ENCODE measurements at regions not wholly inside any gene's neighbourhood (a gene's known extent, or its start where the extent isn't known, plus 50 kb on each side); places are given as distances from the start of the nearest gene placed in this dataset.

- no peak overlapping the region for H3K4me3 Mint-ChIP-seq
- no peaks in the 10 kb centered on the region for H3K4me1 Mint-ChIP-seq
- no peak for ATAC-seq
- peaks cover 4% of the 10 kb centered on the region for H3K9me3 Mint-ChIP-seq
- no peak overlapping the region for H3K27ac Mint-ChIP-seq
- no peaks in the 10 kb centered on the region for H3K36me3 Mint-ChIP-seq
- no peak for DNase-seq (ENCODE audit: low spot score in 2 of 2)
Observed at GRCh38 chr11:127223026-127223425, 222.5 kb upstream of the KIRREL3 start.

GRCh38 chr11:127219704-127220103, 219.1 kb upstream of the KIRREL3 start:
- no peak overlapping the region for H3K27ac Mint-ChIP-seq
- no peaks in the 10 kb centered on the region for H3K36me3 Mint-ChIP-seq
- no peak overlapping the region for H3K4me3 Mint-ChIP-seq
- DNase-seq (ENCODE audit: low spot score in 2 of 2): no peak
- H3K9me3 Mint-ChIP-seq: peaks cover 4% of the 10 kb centered on the region
- H3K4me1 Mint-ChIP-seq: no peaks in the 10 kb centered on the region
- no peak for ATAC-seq

GRCh38 chr11:127218275-127218608, 217.7 kb upstream of the KIRREL3 start:
- Mint-ChIP-seq H3K9me3 (peaks cover 3% of the 10 kb centered on the region), H3K4me3 (no peak overlapping the region)

GRCh38 chr11:127217452-127218274, 217.1 kb upstream of the KIRREL3 start:
- no peaks in the 10 kb centered on the region for H3K36me3 Mint-ChIP-seq
- no peak for ATAC-seq

More at GRCh38 chr11:127218275-127218608, 217.7 kb upstream of the KIRREL3 start:
- DNase-seq (ENCODE audit: low spot score in 2 of 2) (no peak), ATAC-seq (no peak)
- Mint-ChIP-seq H3K4me1 (no peaks in the 10 kb centered on the region), H3K27ac (no peak overlapping the region), H3K36me3 (no peaks in the 10 kb centered on the region)

GRCh38 chr11:127205688-127206217, 205.2 kb upstream of the KIRREL3 start:
- H3K27ac Mint-ChIP-seq: no peak overlapping the region
- no peaks in the 10 kb centered on the region for H3K4me1 Mint-ChIP-seq
- peaks cover 11% of the 10 kb centered on the region for H3K9me3 Mint-ChIP-seq
- DNase-seq (ENCODE audit: low spot score in 2 of 2) (no peak), ATAC-seq (no peak)
- no peaks in the 10 kb centered on the region for H3K36me3 Mint-ChIP-seq
- H3K4me3 Mint-ChIP-seq: no peak overlapping the region

More at GRCh38 chr11:127217452-127218274, 217.1 kb upstream of the KIRREL3 start:
- no peak for DNase-seq (ENCODE audit: low spot score in 2 of 2)
- Mint-ChIP-seq H3K27ac (no peak overlapping the region), H3K9me3 (peaks cover 3% of the 10 kb centered on the region), H3K4me1 (no peaks in the 10 kb centered on the region), H3K4me3 (no peak overlapping the region)

GRCh38 chr11:127203490-127203889, 202.9 kb upstream of the KIRREL3 start:
- Mint-ChIP-seq H3K4me1 (no peaks in the 10 kb centered on the region), H3K27ac (no peak overlapping the region), H3K9me3 (peaks cover 11% of the 10 kb centered on the region), H3K4me3 (no peak overlapping the region), H3K36me3 (no peaks in the 10 kb centered on the region)
- DNase-seq (ENCODE audit: low spot score in 2 of 2) (no peak), ATAC-seq (no peak)

GRCh38 chr11:127202105-127202504, 201.5 kb upstream of the KIRREL3 start:
- peaks cover 9% of the 10 kb centered on the region for H3K9me3 Mint-ChIP-seq
- H3K4me3 Mint-ChIP-seq: no peak overlapping the region
- H3K36me3 Mint-ChIP-seq: no peaks in the 10 kb centered on the region
- H3K4me1 Mint-ChIP-seq: no peaks in the 10 kb centered on the region
- ATAC-seq: no peak
- DNase-seq (ENCODE audit: low spot score in 2 of 2): no peak
- H3K27ac Mint-ChIP-seq: no peak overlapping the region

- Mint-ChIP-seq H3K36me3 (no peaks in the 10 kb centered on the region), H3K27ac (no peak overlapping the region), H3K4me3 (no peak overlapping the region), H3K4me1 (no peaks in the 10 kb centered on the region), H3K9me3 (peaks cover 13% of the 10 kb centered on the region)
- DNase-seq (ENCODE audit: low spot score in 2 of 2): no peak
- ATAC-seq: no peak
Observed at GRCh38 chr11:127199306-127199801, 198.8 kb upstream of the KIRREL3 start.

- ATAC-seq: no peak
- Mint-ChIP-seq H3K27ac (no peak overlapping the region), H3K4me3 (no peak overlapping the region), H3K9me3 (peaks cover 7% of the 10 kb centered on the region), H3K4me1 (no peaks in the 10 kb centered on the region), H3K36me3 (no peaks in the 10 kb centered on the region)
- DNase-seq (ENCODE audit: low spot score in 2 of 2): no peak
Observed at GRCh38 chr11:127195501-127196120, 195.0 kb upstream of the KIRREL3 start.

- Mint-ChIP-seq H3K27ac (no peak overlapping the region), H3K36me3 (no peaks in the 10 kb centered on the region), H3K4me1 (no peaks in the 10 kb centered on the region), H3K4me3 (no peak overlapping the region), H3K9me3 (peaks cover 7% of the 10 kb centered on the region)
- DNase-seq (ENCODE audit: low spot score in 2 of 2) (no peak), ATAC-seq (no peak)
Observed at GRCh38 chr11:127194521-127194920, 194.0 kb upstream of the KIRREL3 start.

- H3K36me3 Mint-ChIP-seq: no peaks in the 10 kb centered on the region
- DNase-seq (ENCODE audit: low spot score in 2 of 2) (no peak), ATAC-seq (no peak)
- H3K4me3 Mint-ChIP-seq: no peak overlapping the region
- no peak overlapping the region for H3K27ac Mint-ChIP-seq
- no peaks in the 10 kb centered on the region for H3K4me1 Mint-ChIP-seq
- peaks cover 7% of the 10 kb centered on the region for H3K9me3 Mint-ChIP-seq
Observed at GRCh38 chr11:127193950-127194349, 193.4 kb upstream of the KIRREL3 start.

- Mint-ChIP-seq H3K9me3 (peaks cover 10% of the 10 kb centered on the region), H3K36me3 (no peaks in the 10 kb centered on the region), H3K27ac (no peak overlapping the region), H3K4me1 (no peaks in the 10 kb centered on the region), H3K4me3 (no peak overlapping the region)
- ATAC-seq (no peak), DNase-seq (ENCODE audit: low spot score in 2 of 2) (no peak)
Observed at GRCh38 chr11:127191689-127192088, 191.1 kb upstream of the KIRREL3 start.

- no peak for ATAC-seq
- H3K4me3 Mint-ChIP-seq: no peak overlapping the region
- no peak overlapping the region for H3K27ac Mint-ChIP-seq
- peaks cover 8% of the 10 kb centered on the region for H3K9me3 Mint-ChIP-seq
- no peaks in the 10 kb centered on the region for H3K36me3 Mint-ChIP-seq
- H3K4me1 Mint-ChIP-seq: no peaks in the 10 kb centered on the region
- no peak for DNase-seq (ENCODE audit: low spot score in 2 of 2)
Observed at GRCh38 chr11:127191261-127191660, 190.7 kb upstream of the KIRREL3 start.

- ATAC-seq (no peak), DNase-seq (ENCODE audit: low spot score in 2 of 2) (no peak)
- H3K4me3 Mint-ChIP-seq: no peak overlapping the region
- peaks cover 3% of the 10 kb centered on the region for H3K9me3 Mint-ChIP-seq
- no peaks in the 10 kb centered on the region for H3K4me1 Mint-ChIP-seq
- no peak overlapping the region for H3K27ac Mint-ChIP-seq
- no peaks in the 10 kb centered on the region for H3K36me3 Mint-ChIP-seq
Observed at GRCh38 chr11:127182586-127183203, 182.1 kb upstream of the KIRREL3 start.

GRCh38 chr11:127157225-127157624, 156.7 kb upstream of the KIRREL3 start:
- no peaks in the 10 kb centered on the region for H3K4me1 Mint-ChIP-seq
- no peaks in the 10 kb centered on the region for H3K9me3 Mint-ChIP-seq
- H3K36me3 Mint-ChIP-seq: no peaks in the 10 kb centered on the region
- ATAC-seq (no peak), DNase-seq (ENCODE audit: low spot score in 2 of 2) (no peak)
- H3K4me3 Mint-ChIP-seq: no peak overlapping the region
- H3K27ac Mint-ChIP-seq: no peak overlapping the region
